GM23338 (cell line): ENCODE measurements at regions not wholly inside any gene's neighbourhood (a gene's known extent, or its start where the extent isn't known, plus 50 kb on each side); places are given as distances from the start of the nearest gene placed in this dataset.

ENCODE experiments used
- ATAC-seq: fragments of 200-7000 bp; cut with Tn5 transposase; 3 replicates; pipeline ENCODE4 v1.9.1; 2020
- DNase-seq: peaks from one replicate; pipeline ENCODE4 v3.0.0-alpha.2; 2015; ENCODE audit warnings: low spot score
- H2AFZ ChIP-seq: fragments of 200-600 bp; sonication (generic); 2 replicates; pipeline ENCODE4 v1.8.0; 2016; ENCODE audit warnings: antibody characterized with exemption, mild to moderate bottlenecking, moderate library complexity
- H3F3A ChIP-seq: fragments of 200-600 bp; sonication (generic); replicated peaks from 2 replicates; pipeline ENCODE4 v1.8.0; 2017; ENCODE audit warnings: antibody characterized with exemption, mixed run types, low read depth
- H3K27ac ChIP-seq: fragments of 200-600 bp; sonication (generic); 2 replicates; pipeline ENCODE4 v1.6.1; 2016; ENCODE audit warnings: low read depth
- H3K27me3 ChIP-seq: fragments of 200-600 bp; sonication (generic); 2 replicates; pipeline ENCODE4 v1.8.0; 2016; ENCODE audit warnings: mild to moderate bottlenecking, mixed run types, moderate library complexity; ENCODE audit not compliant: insufficient read depth
- H3K36me3 ChIP-seq: fragments of 200-600 bp; sonication (generic); 2 replicates; pipeline ENCODE4 v1.8.0; 2016; ENCODE audit warnings: mild to moderate bottlenecking; ENCODE audit not compliant: insufficient read depth
- H3K4me1 ChIP-seq: fragments of 200-600 bp; sonication (generic); 2 replicates; pipeline ENCODE4 v1.8.0; 2016; ENCODE audit warnings: mild to moderate bottlenecking, moderate library complexity; ENCODE audit not compliant: insufficient read depth
- H3K4me2 ChIP-seq: fragments of 200-600 bp; sonication (generic); 2 replicates; pipeline ENCODE4 v1.7.1; 2017; ENCODE audit warnings: mixed run types
- H3K4me3 ChIP-seq: fragments of 200-600 bp; sonication (generic); 2 replicates; pipeline ENCODE4 v1.6.1; 2016; ENCODE audit warnings: mixed run types
- H3K79me2 ChIP-seq: fragments of 200-600 bp; sonication (generic); replicated peaks from 2 replicates; pipeline ENCODE4 v1.8.0; 2017; ENCODE audit warnings: mild to moderate bottlenecking; ENCODE audit not compliant: insufficient read depth
- H3K9me2 ChIP-seq: fragments of 200-600 bp; sonication (generic); 2 replicates; pipeline ENCODE4 v1.8.0; 2017; ENCODE audit not compliant: insufficient read depth
- H4K20me1 ChIP-seq: fragments of 200-600 bp; sonication (generic); replicated peaks from 2 replicates; pipeline ENCODE4 v1.8.0; 2017; ENCODE audit warnings: mild to moderate bottlenecking; ENCODE audit not compliant: insufficient read depth
- H3K27ac Mint-ChIP-seq: 2 replicates; pipeline ENCODE4 v1.8.0; 2020; ENCODE audit warnings: inconsistent platforms, mild to moderate bottlenecking, moderate library complexity, mixed read lengths
- H3K27me3 Mint-ChIP-seq: 3 replicates; pipeline ENCODE4 v1.8.0; 2022; ENCODE audit warnings: low read depth, mild to moderate bottlenecking, moderate library complexity, mixed read lengths, inconsistent platforms; ENCODE audit not compliant: insufficient read depth, poor library complexity
- H3K36me3 Mint-ChIP-seq: 3 replicates; pipeline ENCODE4 v1.8.0; 2021; ENCODE audit warnings: low read depth, mild to moderate bottlenecking, inconsistent platforms, moderate library complexity, mixed read lengths
- H3K4me1 Mint-ChIP-seq: 3 replicates; pipeline ENCODE4 v1.8.0; 2020; ENCODE audit warnings: mild to moderate bottlenecking, inconsistent platforms, mixed read lengths
- H3K4me3 Mint-ChIP-seq: 3 replicates; pipeline ENCODE4 v1.8.0; 2021; ENCODE audit warnings: moderate library complexity, mild to moderate bottlenecking, inconsistent platforms, mixed read lengths
- H3K9me3 Mint-ChIP-seq: 3 replicates; pipeline ENCODE4 v1.8.0; 2020; ENCODE audit warnings: moderate library complexity, mild to moderate bottlenecking, inconsistent platforms, mixed read lengths
- CREB1 ChIP-seq: fragments of 250-450 bp; sonication (Bioruptor Pico); IDR thresholded peaks from 2 replicates; pipeline ENCODE4 v1.5.0; 2020; ENCODE audit warnings: low read depth, mild to moderate bottlenecking, moderate library complexity
- EZH2 ChIP-seq: fragments of 200-600 bp; sonication (generic); IDR thresholded peaks from one replicate; pipeline ENCODE4 v1.8.0; 2017; ENCODE audit warnings: antibody characterized with exemption, mild to moderate bottlenecking, low read depth; ENCODE audit not compliant: unreplicated experiment
- EZH2phosphoT487 ChIP-seq: fragments of 200-600 bp; sonication (generic); IDR thresholded peaks from one replicate; pipeline ENCODE4 v1.8.1; 2018; ENCODE audit warnings: antibody characterized with exemption; ENCODE audit not compliant: unreplicated experiment
- JUNB ChIP-seq: IDR thresholded peaks from one replicate; pipeline ENCODE4 v1.6.1; 2016; ENCODE audit warnings: antibody characterized with exemption; ENCODE audit not compliant: unreplicated experiment
- NANOG ChIP-seq: IDR thresholded peaks from 2 replicates; pipeline ENCODE4 v1.6.1; 2016; ENCODE audit warnings: antibody characterized with exemption, borderline replicate concordance
- POLR2AphosphoS5 ChIP-seq: IDR thresholded peaks from 2 replicates; pipeline ENCODE4 v1.6.1; 2016; ENCODE audit warnings: antibody characterized with exemption, low read depth
- STAT1 ChIP-seq: IDR thresholded peaks from one replicate; pipeline ENCODE4 v1.6.1; 2016; ENCODE audit warnings: antibody characterized with exemption; ENCODE audit not compliant: unreplicated experiment
- ZNF114 ChIP-seq: fragments of 250-450 bp; sonication (Bioruptor Pico); IDR thresholded peaks from 2 replicates; pipeline ENCODE4 v1.5.0; 2020; ENCODE audit warnings: mild to moderate bottlenecking, moderate library complexity
- ZNF331 ChIP-seq: fragments of 250-450 bp; sonication (Bioruptor Pico); IDR thresholded peaks from 2 replicates; pipeline ENCODE4 v1.5.0; 2020; ENCODE audit warnings: low read depth, mild to moderate bottlenecking, moderate library complexity
- TF ChIP-seq, protein P1 (sequence below): fragments of 250-450 bp; sonication (Bioruptor Pico); IDR thresholded peaks from 2 replicates; pipeline ENCODE4 v1.5.0; 2020; ENCODE audit warnings: mild to moderate bottlenecking, moderate library complexity
- TF ChIP-seq, protein P2 (sequence below), 2 experiments: fragments of 200-600 bp in 1 of 2; sonication (generic) in 1 of 2; conservative IDR thresholded peaks; 2 replicates each; pipeline versions ENCODE4 v1.5.1 to v1.6.1; 2016 to 2017; ENCODE audit warnings: antibody characterized with exemption in 2 of 2, low read depth in 2 of 2, mild to moderate bottlenecking in 2 of 2, moderate library complexity in 1 of 2
- TF ChIP-seq, protein P3 (sequence below): IDR thresholded peaks from one replicate; pipeline ENCODE4 v1.6.1; 2018; ENCODE audit warnings: antibody characterized with exemption; ENCODE audit not compliant: unreplicated experiment
- TF ChIP-seq, protein P4 (sequence below): IDR thresholded peaks from 2 replicates; pipeline ENCODE4 v1.6.1; 2016; ENCODE audit warnings: antibody characterized with exemption

DNA sequence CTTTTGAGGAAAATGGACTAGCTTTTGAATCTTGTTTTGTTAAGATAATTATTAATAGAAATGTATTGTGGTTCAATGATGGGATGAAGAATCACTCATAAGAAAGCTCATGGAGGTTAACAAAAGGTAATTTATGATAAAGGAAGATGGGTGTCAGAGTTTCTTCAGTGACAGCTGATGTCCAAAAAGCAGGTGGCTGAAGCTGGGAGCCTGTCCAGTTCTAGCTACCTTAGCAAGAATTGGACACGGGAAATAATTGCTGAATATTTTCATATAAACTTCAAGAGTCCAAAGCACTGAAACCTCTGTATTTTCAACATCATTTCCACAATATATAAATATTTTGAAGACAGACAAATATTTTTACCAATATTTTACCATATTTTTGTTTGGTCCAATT lies 1505.8 kb upstream of the SLC39A10 start:
- H3K9me2 ChIP-seq, result 0 out of 2 replicates have a peak, but pooled peaks cover 4% of the 10 kb centered on the region
- no peaks in the 10 kb centered on the region for H3K27me3 ChIP-seq
- no peak overlapping the region for H3K27ac ChIP-seq
- no peak overlapping the region for H3K27ac Mint-ChIP-seq
- H4K20me1 ChIP-seq, result no peaks in the 10 kb centered on the region
- DNase-seq (no peak), ATAC-seq (no peak)
- no peaks in the 10 kb centered on the region for H3K36me3 ChIP-seq
- 0 out of 3 replicates have a peak, but pooled peaks cover under 1% of the 10 kb centered on the region for H3K36me3 Mint-ChIP-seq
- no peak overlapping the region for H3K4me3 ChIP-seq
- H3K27me3 Mint-ChIP-seq, result peaks cover 1% of the 10 kb centered on the region
- no peaks in the 10 kb centered on the region for H3K4me1 ChIP-seq
- no peak for TF ChIP-seq NANOG
- TF ChIP-seq, protein P1, sequence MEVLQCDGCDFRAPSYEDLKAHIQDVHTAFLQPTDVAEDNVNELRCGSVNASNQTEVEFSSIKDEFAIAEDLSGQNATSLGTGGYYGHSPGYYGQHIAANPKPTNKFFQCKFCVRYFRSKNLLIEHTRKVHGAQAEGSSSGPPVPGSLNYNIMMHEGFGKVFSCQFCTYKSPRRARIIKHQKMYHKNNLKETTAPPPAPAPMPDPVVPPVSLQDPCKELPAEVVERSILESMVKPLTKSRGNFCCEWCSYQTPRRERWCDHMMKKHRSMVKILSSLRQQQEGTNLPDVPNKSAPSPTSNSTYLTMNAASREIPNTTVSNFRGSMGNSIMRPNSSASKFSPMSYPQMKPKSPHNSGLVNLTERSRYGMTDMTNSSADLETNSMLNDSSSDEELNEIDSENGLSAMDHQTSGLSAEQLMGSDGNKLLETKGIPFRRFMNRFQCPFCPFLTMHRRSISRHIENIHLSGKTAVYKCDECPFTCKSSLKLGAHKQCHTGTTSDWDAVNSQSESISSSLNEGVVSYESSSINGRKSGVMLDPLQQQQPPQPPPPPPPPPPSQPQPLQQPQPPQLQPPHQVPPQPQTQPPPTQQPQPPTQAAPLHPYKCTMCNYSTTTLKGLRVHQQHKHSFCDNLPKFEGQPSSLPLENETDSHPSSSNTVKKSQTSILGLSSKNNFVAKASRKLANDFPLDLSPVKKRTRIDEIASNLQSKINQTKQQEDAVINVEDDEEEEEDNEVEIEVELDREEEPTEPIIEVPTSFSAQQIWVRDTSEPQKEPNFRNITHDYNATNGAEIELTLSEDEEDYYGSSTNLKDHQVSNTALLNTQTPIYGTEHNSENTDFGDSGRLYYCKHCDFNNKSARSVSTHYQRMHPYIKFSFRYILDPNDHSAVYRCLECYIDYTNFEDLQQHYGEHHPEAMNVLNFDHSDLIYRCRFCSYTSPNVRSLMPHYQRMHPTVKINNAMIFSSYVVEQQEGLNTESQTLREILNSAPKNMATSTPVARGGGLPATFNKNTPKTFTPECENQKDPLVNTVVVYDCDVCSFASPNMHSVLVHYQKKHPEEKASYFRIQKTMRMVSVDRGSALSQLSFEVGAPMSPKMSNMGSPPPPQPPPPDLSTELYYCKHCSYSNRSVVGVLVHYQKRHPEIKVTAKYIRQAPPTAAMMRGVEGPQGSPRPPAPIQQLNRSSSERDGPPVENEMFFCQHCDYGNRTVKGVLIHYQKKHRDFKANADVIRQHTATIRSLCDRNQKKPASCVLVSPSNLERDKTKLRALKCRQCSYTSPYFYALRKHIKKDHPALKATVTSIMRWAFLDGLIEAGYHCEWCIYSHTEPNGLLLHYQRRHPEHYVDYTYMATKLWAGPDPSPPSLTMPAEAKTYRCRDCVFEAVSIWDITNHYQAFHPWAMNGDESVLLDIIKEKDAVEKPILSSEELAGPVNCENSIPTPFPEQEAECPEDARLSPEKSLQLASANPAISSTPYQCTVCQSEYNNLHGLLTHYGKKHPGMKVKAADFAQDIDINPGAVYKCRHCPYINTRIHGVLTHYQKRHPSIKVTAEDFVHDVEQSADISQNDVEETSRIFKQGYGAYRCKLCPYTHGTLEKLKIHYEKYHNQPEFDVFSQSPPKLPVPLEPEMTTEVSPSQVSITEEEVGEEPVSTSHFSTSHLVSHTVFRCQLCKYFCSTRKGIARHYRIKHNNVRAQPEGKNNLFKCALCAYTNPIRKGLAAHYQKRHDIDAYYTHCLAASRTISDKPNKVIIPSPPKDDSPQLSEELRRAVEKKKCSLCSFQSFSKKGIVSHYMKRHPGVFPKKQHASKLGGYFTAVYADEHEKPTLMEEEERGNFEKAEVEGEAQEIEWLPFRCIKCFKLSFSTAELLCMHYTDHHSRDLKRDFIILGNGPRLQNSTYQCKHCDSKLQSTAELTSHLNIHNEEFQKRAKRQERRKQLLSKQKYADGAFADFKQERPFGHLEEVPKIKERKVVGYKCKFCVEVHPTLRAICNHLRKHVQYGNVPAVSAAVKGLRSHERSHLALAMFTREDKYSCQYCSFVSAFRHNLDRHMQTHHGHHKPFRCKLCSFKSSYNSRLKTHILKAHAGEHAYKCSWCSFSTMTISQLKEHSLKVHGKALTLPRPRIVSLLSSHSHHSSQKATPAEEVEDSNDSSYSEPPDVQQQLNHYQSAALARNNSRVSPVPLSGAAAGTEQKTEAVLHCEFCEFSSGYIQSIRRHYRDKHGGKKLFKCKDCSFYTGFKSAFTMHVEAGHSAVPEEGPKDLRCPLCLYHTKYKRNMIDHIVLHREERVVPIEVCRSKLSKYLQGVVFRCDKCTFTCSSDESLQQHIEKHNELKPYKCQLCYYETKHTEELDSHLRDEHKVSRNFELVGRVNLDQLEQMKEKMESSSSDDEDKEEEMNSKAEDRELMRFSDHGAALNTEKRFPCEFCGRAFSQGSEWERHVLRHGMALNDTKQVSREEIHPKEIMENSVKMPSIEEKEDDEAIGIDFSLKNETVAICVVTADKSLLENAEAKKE (CRISPR knock-in tag), result no peak
- TF ChIP-seq, protein P2, sequence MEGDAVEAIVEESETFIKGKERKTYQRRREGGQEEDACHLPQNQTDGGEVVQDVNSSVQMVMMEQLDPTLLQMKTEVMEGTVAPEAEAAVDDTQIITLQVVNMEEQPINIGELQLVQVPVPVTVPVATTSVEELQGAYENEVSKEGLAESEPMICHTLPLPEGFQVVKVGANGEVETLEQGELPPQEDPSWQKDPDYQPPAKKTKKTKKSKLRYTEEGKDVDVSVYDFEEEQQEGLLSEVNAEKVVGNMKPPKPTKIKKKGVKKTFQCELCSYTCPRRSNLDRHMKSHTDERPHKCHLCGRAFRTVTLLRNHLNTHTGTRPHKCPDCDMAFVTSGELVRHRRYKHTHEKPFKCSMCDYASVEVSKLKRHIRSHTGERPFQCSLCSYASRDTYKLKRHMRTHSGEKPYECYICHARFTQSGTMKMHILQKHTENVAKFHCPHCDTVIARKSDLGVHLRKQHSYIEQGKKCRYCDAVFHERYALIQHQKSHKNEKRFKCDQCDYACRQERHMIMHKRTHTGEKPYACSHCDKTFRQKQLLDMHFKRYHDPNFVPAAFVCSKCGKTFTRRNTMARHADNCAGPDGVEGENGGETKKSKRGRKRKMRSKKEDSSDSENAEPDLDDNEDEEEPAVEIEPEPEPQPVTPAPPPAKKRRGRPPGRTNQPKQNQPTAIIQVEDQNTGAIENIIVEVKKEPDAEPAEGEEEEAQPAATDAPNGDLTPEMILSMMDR (conservative IDR thresholded peaks at IDR 0.05; ENCODE audit: low read depth in 2 of 2), result no peak
- no peak for TF ChIP-seq EZH2phosphoT487
- TF ChIP-seq ZNF114 (CRISPR knock-in tag), result no peak
- no peak for TF ChIP-seq JUNB
- TF ChIP-seq EZH2, result no peak
- TF ChIP-seq ZNF331 (CRISPR knock-in tag), result no peak
- TF ChIP-seq, protein P3, sequence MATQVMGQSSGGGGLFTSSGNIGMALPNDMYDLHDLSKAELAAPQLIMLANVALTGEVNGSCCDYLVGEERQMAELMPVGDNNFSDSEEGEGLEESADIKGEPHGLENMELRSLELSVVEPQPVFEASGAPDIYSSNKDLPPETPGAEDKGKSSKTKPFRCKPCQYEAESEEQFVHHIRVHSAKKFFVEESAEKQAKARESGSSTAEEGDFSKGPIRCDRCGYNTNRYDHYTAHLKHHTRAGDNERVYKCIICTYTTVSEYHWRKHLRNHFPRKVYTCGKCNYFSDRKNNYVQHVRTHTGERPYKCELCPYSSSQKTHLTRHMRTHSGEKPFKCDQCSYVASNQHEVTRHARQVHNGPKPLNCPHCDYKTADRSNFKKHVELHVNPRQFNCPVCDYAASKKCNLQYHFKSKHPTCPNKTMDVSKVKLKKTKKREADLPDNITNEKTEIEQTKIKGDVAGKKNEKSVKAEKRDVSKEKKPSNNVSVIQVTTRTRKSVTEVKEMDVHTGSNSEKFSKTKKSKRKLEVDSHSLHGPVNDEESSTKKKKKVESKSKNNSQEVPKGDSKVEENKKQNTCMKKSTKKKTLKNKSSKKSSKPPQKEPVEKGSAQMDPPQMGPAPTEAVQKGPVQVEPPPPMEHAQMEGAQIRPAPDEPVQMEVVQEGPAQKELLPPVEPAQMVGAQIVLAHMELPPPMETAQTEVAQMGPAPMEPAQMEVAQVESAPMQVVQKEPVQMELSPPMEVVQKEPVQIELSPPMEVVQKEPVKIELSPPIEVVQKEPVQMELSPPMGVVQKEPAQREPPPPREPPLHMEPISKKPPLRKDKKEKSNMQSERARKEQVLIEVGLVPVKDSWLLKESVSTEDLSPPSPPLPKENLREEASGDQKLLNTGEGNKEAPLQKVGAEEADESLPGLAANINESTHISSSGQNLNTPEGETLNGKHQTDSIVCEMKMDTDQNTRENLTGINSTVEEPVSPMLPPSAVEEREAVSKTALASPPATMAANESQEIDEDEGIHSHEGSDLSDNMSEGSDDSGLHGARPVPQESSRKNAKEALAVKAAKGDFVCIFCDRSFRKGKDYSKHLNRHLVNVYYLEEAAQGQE, result no peak
- TF ChIP-seq, protein P4, sequence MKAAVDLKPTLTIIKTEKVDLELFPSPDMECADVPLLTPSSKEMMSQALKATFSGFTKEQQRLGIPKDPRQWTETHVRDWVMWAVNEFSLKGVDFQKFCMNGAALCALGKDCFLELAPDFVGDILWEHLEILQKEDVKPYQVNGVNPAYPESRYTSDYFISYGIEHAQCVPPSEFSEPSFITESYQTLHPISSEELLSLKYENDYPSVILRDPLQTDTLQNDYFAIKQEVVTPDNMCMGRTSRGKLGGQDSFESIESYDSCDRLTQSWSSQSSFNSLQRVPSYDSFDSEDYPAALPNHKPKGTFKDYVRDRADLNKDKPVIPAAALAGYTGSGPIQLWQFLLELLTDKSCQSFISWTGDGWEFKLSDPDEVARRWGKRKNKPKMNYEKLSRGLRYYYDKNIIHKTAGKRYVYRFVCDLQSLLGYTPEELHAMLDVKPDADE, result no peak
- no peak for TF ChIP-seq POLR2AphosphoS5
- TF ChIP-seq STAT1, result no peak
- TF ChIP-seq CREB1 (CRISPR knock-in tag), result no peak
- no peak overlapping the region for H3K4me3 Mint-ChIP-seq
- no peak overlapping the region for H2AFZ ChIP-seq
- peaks cover 7% of the 10 kb centered on the region; the same call in 1 of the 3 replicates for H3K9me3 Mint-ChIP-seq
- H3K4me2 ChIP-seq, result no peak overlapping the region
- H3K4me1 Mint-ChIP-seq, result no peaks in the 10 kb centered on the region
- H3F3A ChIP-seq, result no peaks in the 10 kb centered on the region
- no peaks in the 10 kb centered on the region for H3K79me2 ChIP-seq
